ENCODE measurements at regions not wholly inside any gene's neighbourhood (a gene's known extent, or its start where the extent isn't known, plus 50 kb on each side); places are given as distances from the start of the nearest gene placed in this dataset.

DNA sequence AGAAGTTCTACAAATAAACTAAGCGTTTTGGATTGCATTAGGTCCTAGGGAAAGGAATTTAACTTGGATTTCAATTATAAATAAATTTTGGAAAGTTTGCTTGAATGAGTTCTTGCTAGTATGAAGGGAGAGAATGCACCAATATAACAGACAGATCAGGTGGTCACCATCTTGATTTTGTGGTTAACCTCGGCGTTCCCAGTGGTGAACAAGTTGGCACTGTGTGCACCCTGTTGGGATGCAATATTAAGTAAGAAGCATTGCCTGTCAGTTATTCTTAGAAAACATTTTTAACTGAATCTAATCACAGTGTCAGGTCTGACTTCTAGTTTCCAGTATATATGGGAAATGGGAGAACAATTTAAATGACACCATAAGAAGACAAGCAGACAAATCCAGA, 673.4 kb downstream of the SLC4A3 start:
- TF ChIP-seq, protein P1, sequence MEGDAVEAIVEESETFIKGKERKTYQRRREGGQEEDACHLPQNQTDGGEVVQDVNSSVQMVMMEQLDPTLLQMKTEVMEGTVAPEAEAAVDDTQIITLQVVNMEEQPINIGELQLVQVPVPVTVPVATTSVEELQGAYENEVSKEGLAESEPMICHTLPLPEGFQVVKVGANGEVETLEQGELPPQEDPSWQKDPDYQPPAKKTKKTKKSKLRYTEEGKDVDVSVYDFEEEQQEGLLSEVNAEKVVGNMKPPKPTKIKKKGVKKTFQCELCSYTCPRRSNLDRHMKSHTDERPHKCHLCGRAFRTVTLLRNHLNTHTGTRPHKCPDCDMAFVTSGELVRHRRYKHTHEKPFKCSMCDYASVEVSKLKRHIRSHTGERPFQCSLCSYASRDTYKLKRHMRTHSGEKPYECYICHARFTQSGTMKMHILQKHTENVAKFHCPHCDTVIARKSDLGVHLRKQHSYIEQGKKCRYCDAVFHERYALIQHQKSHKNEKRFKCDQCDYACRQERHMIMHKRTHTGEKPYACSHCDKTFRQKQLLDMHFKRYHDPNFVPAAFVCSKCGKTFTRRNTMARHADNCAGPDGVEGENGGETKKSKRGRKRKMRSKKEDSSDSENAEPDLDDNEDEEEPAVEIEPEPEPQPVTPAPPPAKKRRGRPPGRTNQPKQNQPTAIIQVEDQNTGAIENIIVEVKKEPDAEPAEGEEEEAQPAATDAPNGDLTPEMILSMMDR (IDR thresholded peaks at IDR 0.05), result no peak
- no peak for TF ChIP-seq POLR2A (IDR thresholded peaks at IDR 0.05)
- TF ChIP-seq POLR2AphosphoS5 (IDR thresholded peaks at IDR 0.05), result no peak
